Colonic mucosa (tissue), 4 donors: ENCODE measurements at regions not wholly inside any gene's neighbourhood (a gene's known extent, or its start where the extent isn't known, plus 50 kb on each side); places are given as distances from the start of the nearest gene placed in this dataset.

Experiments
- DNase-seq: peaks from one replicate; pipeline ENCODE4 v3.0.0-alpha.2; 2020
- H3K27ac ChIP-seq: fragments of 200-600 bp; one replicate; pipeline ENCODE4 v1.8.0; 2021
- H3K27me3 ChIP-seq: fragments of 200-600 bp; one replicate; pipeline ENCODE4 v1.8.0; 2021
- H3K36me3 ChIP-seq: fragments of 200-600 bp; one replicate; pipeline ENCODE4 v1.8.0; 2021
- H3K4me1 ChIP-seq: fragments of 200-600 bp; one replicate; pipeline ENCODE4 v1.8.0; 2021; ENCODE audit warnings: mild to moderate bottlenecking
- H3K4me3 ChIP-seq: fragments of 200-600 bp; one replicate; pipeline ENCODE4 v1.8.0; 2021
- H3K9ac ChIP-seq, 2 donors: one replicate each; pipeline ENCODE4 v1.7.0; 2013; ENCODE audit warnings: control low read depth in 2 of 2, low read depth in 2 of 2, low read length in 2 of 2
- H3K9me3 ChIP-seq: fragments of 200-600 bp; one replicate; pipeline ENCODE4 v1.8.0; 2021
- intact Hi-C: fragments of 100-400 bp; cut with DNase I; formaldehyde crosslinking; loops from one replicate; pipeline ENCODE4 v1.14.1; 2022
- TF ChIP-seq, protein P1 (sequence below): fragments of 200-600 bp; IDR thresholded peaks from one replicate; pipeline ENCODE4 v1.8.0; 2022; ENCODE audit warnings: antibody characterized with exemption, mild to moderate bottlenecking
- donor health status: healthy.
- donor health status: DM: no; HTN: no; CAD: no.
- donor health status: DM: no; HTN: no; CAD: no.

GRCh38 chr3:162193148-162194095 lies 696.8 kb downstream of the OTOL1 start:
- no peaks in the 10 kb centered on the region for H3K36me3 ChIP-seq
- intact Hi-C loops: no loop called here
- H3K9ac ChIP-seq: no peak overlapping the region
- H3K4me3 ChIP-seq: no peak overlapping the region
- H3K9me3 ChIP-seq: no peaks in the 10 kb centered on the region
- DNase-seq: no peak
- H3K27ac ChIP-seq: no peak overlapping the region
- no peaks in the 10 kb centered on the region for H3K4me1 ChIP-seq
- TF ChIP-seq, protein P1, sequence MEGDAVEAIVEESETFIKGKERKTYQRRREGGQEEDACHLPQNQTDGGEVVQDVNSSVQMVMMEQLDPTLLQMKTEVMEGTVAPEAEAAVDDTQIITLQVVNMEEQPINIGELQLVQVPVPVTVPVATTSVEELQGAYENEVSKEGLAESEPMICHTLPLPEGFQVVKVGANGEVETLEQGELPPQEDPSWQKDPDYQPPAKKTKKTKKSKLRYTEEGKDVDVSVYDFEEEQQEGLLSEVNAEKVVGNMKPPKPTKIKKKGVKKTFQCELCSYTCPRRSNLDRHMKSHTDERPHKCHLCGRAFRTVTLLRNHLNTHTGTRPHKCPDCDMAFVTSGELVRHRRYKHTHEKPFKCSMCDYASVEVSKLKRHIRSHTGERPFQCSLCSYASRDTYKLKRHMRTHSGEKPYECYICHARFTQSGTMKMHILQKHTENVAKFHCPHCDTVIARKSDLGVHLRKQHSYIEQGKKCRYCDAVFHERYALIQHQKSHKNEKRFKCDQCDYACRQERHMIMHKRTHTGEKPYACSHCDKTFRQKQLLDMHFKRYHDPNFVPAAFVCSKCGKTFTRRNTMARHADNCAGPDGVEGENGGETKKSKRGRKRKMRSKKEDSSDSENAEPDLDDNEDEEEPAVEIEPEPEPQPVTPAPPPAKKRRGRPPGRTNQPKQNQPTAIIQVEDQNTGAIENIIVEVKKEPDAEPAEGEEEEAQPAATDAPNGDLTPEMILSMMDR: no peak
- no peaks in the 10 kb centered on the region for H3K27me3 ChIP-seq

- H3K27me3 ChIP-seq: no peaks in the 10 kb centered on the region
- no peaks in the 10 kb centered on the region for H3K36me3 ChIP-seq
- intact Hi-C loops: no loop called here
- H3K9ac ChIP-seq: no peak overlapping the region
- H3K4me1 ChIP-seq: no peaks in the 10 kb centered on the region
- no peak overlapping the region for H3K27ac ChIP-seq
- DNase-seq: no peak
- H3K9me3 ChIP-seq: no peaks in the 10 kb centered on the region
- no peak overlapping the region for H3K4me3 ChIP-seq
- TF ChIP-seq, protein P1: no peak
Observed at GRCh38 chr3:162195147-162195546, 698.5 kb downstream of the OTOL1 start.

GRCh38 chr3:162196964-162197363 lies 700.4 kb downstream of the OTOL1 start:
- intact Hi-C loops: no loop called here
- H3K4me3 ChIP-seq: no peak overlapping the region
- H3K9me3 ChIP-seq: no peaks in the 10 kb centered on the region
- TF ChIP-seq, protein P1: no peak
- no peaks in the 10 kb centered on the region for H3K36me3 ChIP-seq
- H3K27me3 ChIP-seq: no peaks in the 10 kb centered on the region
- H3K9ac ChIP-seq: no peak overlapping the region
- H3K4me1 ChIP-seq: no peaks in the 10 kb centered on the region
- no peak for DNase-seq
- H3K27ac ChIP-seq: no peak overlapping the region

- no peak overlapping the region for H3K9ac ChIP-seq
- TF ChIP-seq, protein P1: no peak
- no peaks in the 10 kb centered on the region for H3K36me3 ChIP-seq
- no peaks in the 10 kb centered on the region for H3K9me3 ChIP-seq
- no peak for DNase-seq
- H3K4me1 ChIP-seq: no peaks in the 10 kb centered on the region
- no peak overlapping the region for H3K4me3 ChIP-seq
- H3K27ac ChIP-seq: no peak overlapping the region
- intact Hi-C loops: no loop called here
- no peaks in the 10 kb centered on the region for H3K27me3 ChIP-seq
Observed at GRCh38 chr3:162200836-162201235, 704.2 kb downstream of the OTOL1 start.

DNA sequence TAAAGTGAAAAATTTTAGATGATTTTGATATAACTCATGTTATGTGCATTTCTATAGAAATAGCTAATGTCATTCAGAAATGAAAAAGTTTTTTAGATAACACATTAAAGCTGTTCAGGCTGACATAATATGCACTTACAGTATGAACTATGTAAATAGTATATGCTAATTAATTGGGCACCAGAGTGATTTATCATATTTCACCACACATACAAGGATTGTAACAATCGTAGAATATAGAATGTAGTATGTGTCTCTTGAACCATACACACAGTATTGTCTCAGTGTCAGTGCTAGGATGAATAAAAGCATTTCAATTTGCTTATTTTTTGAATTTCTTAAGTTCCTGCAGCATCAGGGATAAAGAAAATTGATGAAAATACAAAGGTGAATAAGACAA lies 710.0 kb downstream of the OTOL1 start:
- Histone ChIP-seq H3K4me1 (no peaks in the 10 kb centered on the region), H3K36me3 (no peaks in the 10 kb centered on the region), H3K27ac (no peak overlapping the region), H3K9me3 (no peaks in the 10 kb centered on the region), H3K4me3 (no peak overlapping the region), H3K9ac (no peak overlapping the region), H3K27me3 (no peaks in the 10 kb centered on the region)
- intact Hi-C loops: no loop called here
- no peak for DNase-seq
- TF ChIP-seq, protein P1: no peak
